KMS-11 (cell line): ENCODE measurements at regions not wholly inside any gene's neighbourhood (a gene's known extent, or its start where the extent isn't known, plus 50 kb on each side); places are given as distances from the start of the nearest gene placed in this dataset.

Experiments used
- H2AFZ ChIP-seq: fragments of 200-600 bp; sonication (generic); 2 replicates; pipeline ENCODE4 v1.6.1; 2016; ENCODE audit warnings: antibody characterized with exemption, mixed run types, low read depth
- H3K27ac ChIP-seq: fragments of 200-600 bp; sonication (generic); 2 replicates; pipeline ENCODE4 v1.6.1; 2016; ENCODE audit warnings: mild to moderate bottlenecking, mixed run types
- H3K27me3 ChIP-seq: fragments of 200-600 bp; sonication (generic); 2 replicates; pipeline ENCODE4 v1.6.1; 2017; ENCODE audit warnings: mild to moderate bottlenecking, low read depth, mixed run types, moderate library complexity; ENCODE audit not compliant: insufficient read depth
- H3K36me3 ChIP-seq: fragments of 200-600 bp; sonication (generic); 2 replicates; pipeline ENCODE4 v1.6.1; 2017; ENCODE audit warnings: mild to moderate bottlenecking, mixed run types; ENCODE audit not compliant: insufficient read depth
- H3K4me1 ChIP-seq: fragments of 200-600 bp; sonication (generic); 2 replicates; pipeline ENCODE4 v1.6.1; 2016; ENCODE audit warnings: mild to moderate bottlenecking, low read depth, mixed run types; ENCODE audit not compliant: poor library complexity, severe bottlenecking
- H3K4me2 ChIP-seq: fragments of 200-600 bp; sonication (generic); 2 replicates; pipeline ENCODE4 v1.7.0; 2016; ENCODE audit warnings: mild to moderate bottlenecking, mixed run types
- H3K4me3 ChIP-seq: fragments of 200-600 bp; sonication (generic); IDR thresholded peaks from 2 replicates; pipeline ENCODE4 v1.6.1; 2017; ENCODE audit warnings: low read depth, low read length, mixed read lengths; ENCODE audit not compliant: insufficient read depth
- H3K79me2 ChIP-seq: fragments of 200-600 bp; sonication (generic); 2 replicates; pipeline ENCODE4 v1.6.1; 2016; ENCODE audit warnings: low read depth, mixed run types; ENCODE audit not compliant: insufficient read depth
- H3K9ac ChIP-seq: fragments of 200-600 bp; sonication (generic); 2 replicates; pipeline ENCODE4 v1.6.1; 2016; ENCODE audit warnings: mild to moderate bottlenecking, mixed run types
- H4K20me1 ChIP-seq: fragments of 200-600 bp; sonication (generic); 2 replicates; pipeline ENCODE4 v1.6.1; 2016; ENCODE audit warnings: mild to moderate bottlenecking, mixed run types; ENCODE audit not compliant: insufficient read depth
- TF ChIP-seq, protein P1 (sequence below): fragments of 200-600 bp; sonication (generic); conservative IDR thresholded peaks from 2 replicates; pipeline ENCODE4 v1.6.1; 2017; ENCODE audit warnings: low read depth, mild to moderate bottlenecking, antibody characterized with exemption, low read length, moderate library complexity, mixed read lengths

DNA sequence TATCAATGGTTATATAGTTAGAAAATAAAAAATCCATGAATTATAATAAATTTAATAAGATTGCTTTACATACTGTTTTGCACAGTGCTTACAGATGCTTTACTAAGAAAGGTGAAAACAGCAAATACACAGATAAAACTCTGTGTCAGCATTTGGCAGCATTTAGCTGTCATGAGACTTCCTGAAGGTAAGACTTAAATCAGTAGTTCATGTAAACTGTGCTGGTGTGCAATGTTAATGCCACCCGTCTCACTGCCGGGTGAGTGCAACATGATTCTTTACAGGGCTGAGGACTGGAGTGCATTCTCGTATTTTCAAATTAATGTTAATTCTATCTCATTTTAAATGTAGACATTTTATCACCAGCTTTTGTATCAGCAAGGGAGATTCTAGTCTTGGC, 326.2 kb upstream of the POT1 start:
- Histone ChIP-seq H3K4me2 (no peak overlapping the region), H3K4me1 (no peaks in the 10 kb centered on the region), H2AFZ (no peak overlapping the region), H3K79me2 (no peaks in the 10 kb centered on the region), H3K9ac (no peak overlapping the region), H3K36me3 (no peaks in the 10 kb centered on the region), H4K20me1 (no peaks in the 10 kb centered on the region), H3K27me3 (no peaks in the 10 kb centered on the region), H3K4me3 (no peak overlapping the region), H3K27ac (no peak overlapping the region)
- TF ChIP-seq, protein P1, sequence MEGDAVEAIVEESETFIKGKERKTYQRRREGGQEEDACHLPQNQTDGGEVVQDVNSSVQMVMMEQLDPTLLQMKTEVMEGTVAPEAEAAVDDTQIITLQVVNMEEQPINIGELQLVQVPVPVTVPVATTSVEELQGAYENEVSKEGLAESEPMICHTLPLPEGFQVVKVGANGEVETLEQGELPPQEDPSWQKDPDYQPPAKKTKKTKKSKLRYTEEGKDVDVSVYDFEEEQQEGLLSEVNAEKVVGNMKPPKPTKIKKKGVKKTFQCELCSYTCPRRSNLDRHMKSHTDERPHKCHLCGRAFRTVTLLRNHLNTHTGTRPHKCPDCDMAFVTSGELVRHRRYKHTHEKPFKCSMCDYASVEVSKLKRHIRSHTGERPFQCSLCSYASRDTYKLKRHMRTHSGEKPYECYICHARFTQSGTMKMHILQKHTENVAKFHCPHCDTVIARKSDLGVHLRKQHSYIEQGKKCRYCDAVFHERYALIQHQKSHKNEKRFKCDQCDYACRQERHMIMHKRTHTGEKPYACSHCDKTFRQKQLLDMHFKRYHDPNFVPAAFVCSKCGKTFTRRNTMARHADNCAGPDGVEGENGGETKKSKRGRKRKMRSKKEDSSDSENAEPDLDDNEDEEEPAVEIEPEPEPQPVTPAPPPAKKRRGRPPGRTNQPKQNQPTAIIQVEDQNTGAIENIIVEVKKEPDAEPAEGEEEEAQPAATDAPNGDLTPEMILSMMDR = no peak

DNA sequence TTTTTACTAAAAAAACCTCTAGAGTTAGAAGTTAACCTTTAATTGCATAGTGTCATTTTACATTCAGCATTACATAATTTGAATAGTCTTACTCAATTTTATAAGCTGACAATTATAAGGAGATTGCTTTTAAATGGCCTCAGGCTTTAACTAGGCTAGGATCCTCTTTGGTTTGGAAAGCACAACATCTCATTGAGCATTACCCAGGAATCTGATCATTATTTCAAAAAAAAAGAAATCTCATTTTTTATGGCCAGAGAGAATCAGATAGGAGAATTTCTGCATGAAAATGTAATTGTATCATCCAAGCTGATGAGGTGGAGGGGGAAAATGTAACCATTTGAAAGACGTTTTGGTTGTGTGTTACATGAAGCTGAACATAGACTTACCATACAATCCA, 324.9 kb upstream of the POT1 start:
- H3K4me1 ChIP-seq = no peaks in the 10 kb centered on the region
- no peak overlapping the region for H3K4me2 ChIP-seq
- H3K36me3 ChIP-seq = no peaks in the 10 kb centered on the region
- TF ChIP-seq, protein P1 = no peak
- H3K79me2 ChIP-seq = no peaks in the 10 kb centered on the region
- no peaks in the 10 kb centered on the region for H4K20me1 ChIP-seq
- no peak overlapping the region for H3K4me3 ChIP-seq
- no peaks in the 10 kb centered on the region for H3K27me3 ChIP-seq
- no peak overlapping the region for H3K27ac ChIP-seq
- H2AFZ ChIP-seq = no peak overlapping the region
- no peak overlapping the region for H3K9ac ChIP-seq

DNA sequence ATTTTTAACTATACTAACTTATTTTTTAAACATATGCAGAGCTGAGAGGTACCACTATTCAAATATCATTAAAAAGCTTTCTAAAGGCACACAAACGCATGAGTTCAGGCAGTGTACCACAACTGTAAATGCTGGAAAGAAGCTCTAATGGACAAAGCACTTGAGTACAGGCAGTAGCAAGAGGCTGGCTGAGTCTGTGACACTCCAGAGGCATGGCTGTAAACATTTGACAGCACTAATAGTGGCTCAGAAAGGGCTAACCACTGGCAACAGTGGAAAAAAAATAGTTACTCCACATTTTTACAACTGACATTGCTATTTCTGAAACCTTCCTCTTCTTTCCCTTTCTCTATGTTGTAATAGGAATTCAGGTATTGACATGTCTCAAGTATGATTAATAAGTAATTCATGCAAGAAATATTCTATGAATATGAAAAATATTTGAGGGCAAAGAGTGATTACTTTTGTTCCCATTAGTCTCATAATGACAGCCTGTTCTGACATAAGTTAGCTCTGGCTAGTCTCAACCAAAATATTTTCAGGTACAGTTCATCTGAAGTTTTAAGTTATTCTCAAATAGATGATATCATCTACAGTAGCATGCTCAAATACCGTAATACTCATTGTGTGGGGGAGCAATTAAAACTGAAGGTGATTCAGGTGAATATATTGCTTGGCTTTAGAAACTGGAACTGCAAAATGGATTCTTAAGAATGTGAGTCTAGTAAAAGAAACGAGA, 324.0 kb upstream of the POT1 start:
- Histone ChIP-seq H3K36me3 (no peaks in the 10 kb centered on the region), H3K79me2 (no peaks in the 10 kb centered on the region), H3K4me1 (no peaks in the 10 kb centered on the region), H3K4me2 (no peak overlapping the region), H3K9ac (no peak overlapping the region), H3K27ac (no peak overlapping the region), H4K20me1 (no peaks in the 10 kb centered on the region), H3K4me3 (no peak overlapping the region), H2AFZ (no peak overlapping the region), H3K27me3 (no peaks in the 10 kb centered on the region)
- TF ChIP-seq, protein P1 = no peak

DNA sequence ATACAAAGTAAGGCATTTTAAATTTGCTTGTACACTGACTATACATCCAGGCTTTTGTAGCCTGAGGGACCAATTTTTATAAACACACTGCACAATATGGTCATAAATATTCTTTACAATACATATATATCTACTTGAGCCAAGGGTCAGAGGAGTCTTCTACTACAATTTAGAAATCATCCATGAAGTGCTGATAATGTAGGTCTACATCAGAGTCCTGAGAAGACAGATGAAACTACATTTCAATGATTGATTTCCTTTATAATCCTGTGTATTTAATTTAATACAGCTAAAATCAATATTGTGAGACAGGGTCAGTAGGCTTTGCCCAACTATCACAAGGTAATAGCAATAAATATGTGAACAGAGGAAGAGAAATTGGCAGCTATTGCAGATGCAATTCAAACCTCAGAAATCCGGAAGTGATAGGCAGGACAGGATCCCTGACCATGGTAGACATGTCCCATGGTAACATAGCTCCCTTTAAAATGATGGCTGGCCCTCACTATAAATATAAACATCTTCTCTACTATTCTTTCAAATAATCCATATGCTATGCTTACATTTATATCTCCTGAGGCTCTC, 318.0 kb upstream of the POT1 start:
- no peak overlapping the region for H3K9ac ChIP-seq
- H3K79me2 ChIP-seq = no peaks in the 10 kb centered on the region
- H4K20me1 ChIP-seq = no peaks in the 10 kb centered on the region
- no peak overlapping the region for H3K4me3 ChIP-seq
- H3K36me3 ChIP-seq = no peaks in the 10 kb centered on the region
- H3K27ac ChIP-seq = no peak overlapping the region
- no peak overlapping the region for H3K4me2 ChIP-seq
- H2AFZ ChIP-seq = no peak overlapping the region
- H3K27me3 ChIP-seq = no peaks in the 10 kb centered on the region
- no peaks in the 10 kb centered on the region for H3K4me1 ChIP-seq
- TF ChIP-seq, protein P1 = no peak
